T-helper 2 cell (primary cell): ENCODE measurements at regions not wholly inside any gene's neighbourhood (a gene's known extent, or its start where the extent isn't known, plus 50 kb on each side); places are given as distances from the start of the nearest gene placed in this dataset.

Experiments
- DNase-seq, 5 experiments: peaks; one replicate each; pipeline versions ENCODE4 v3.0.0 to v3.0.0-alpha.2; 2012 to 2022

- no peak for DNase-seq
Observed at GRCh38 chr6:105847433-105847832, 238.7 kb upstream of the PRDM1 start.

GRCh38 chr6:105844275-105844883 lies 241.8 kb upstream of the PRDM1 start:
- no peak for DNase-seq

GRCh38 chr6:105839266-105839665 lies 246.9 kb upstream of the PRDM1 start:
- no peak for DNase-seq

- DNase-seq: no peak
Observed at GRCh38 chr6:105838171-105838570, 248.0 kb upstream of the PRDM1 start.

GRCh38 chr6:105836889-105837288 lies 249.2 kb upstream of the PRDM1 start:
- no peak for DNase-seq

- DNase-seq: no peak
Observed at GRCh38 chr6:105836379-105836778, 249.8 kb upstream of the PRDM1 start.

- peak in 1 of 5 experiments; percentile 26 for DNase-seq
Observed at GRCh38 chr6:105835373-105835772, 250.8 kb upstream of the PRDM1 start.

- DNase-seq: no peak
Observed at GRCh38 chr6:105833959-105834947, 251.9 kb upstream of the PRDM1 start.

GRCh38 chr6:105832313-105832761 lies 253.8 kb upstream of the PRDM1 start:
- DNase-seq: no peak

- no peak for DNase-seq
Observed at GRCh38 chr6:105831311-105832097, 254.6 kb upstream of the PRDM1 start.

GRCh38 chr6:105825210-105825609 lies 260.9 kb upstream of the PRDM1 start:
- DNase-seq: no peak

- peak in 1 of 5 experiments; percentile 42 for DNase-seq
Observed at GRCh38 chr6:105824732-105825131, 261.4 kb upstream of the PRDM1 start.

GRCh38 chr6:105821777-105822176 lies 264.4 kb upstream of the PRDM1 start:
- DNase-seq: no peak

GRCh38 chr6:105821027-105821426 lies 265.1 kb upstream of the PRDM1 start:
- no peak for DNase-seq

GRCh38 chr6:105819745-105820144 lies 266.4 kb upstream of the PRDM1 start:
- no peak for DNase-seq

- DNase-seq: no peak
Observed at GRCh38 chr6:105818505-105818904, 267.6 kb upstream of the PRDM1 start.

GRCh38 chr6:105817961-105818360 lies 268.2 kb upstream of the PRDM1 start:
- no peak for DNase-seq

GRCh38 chr6:105817370-105817769 lies 268.8 kb upstream of the PRDM1 start:
- no peak for DNase-seq

- DNase-seq: no peak
Observed at GRCh38 chr6:105816847-105817246, 269.3 kb upstream of the PRDM1 start.

GRCh38 chr6:105815661-105816555 lies 270.2 kb upstream of the PRDM1 start:
- no peak for DNase-seq

GRCh38 chr6:105814745-105815536 lies 271.2 kb upstream of the PRDM1 start:
- peak in 1 of 5 experiments; percentile 73 for DNase-seq
